Activated naive CD4-positive, alpha-beta T cell treated with anti-CD3 and anti-CD28 coated beads, Interleukin-2, amount 10 ng/mL, durations not matched to agents 7 days and 5 days (primary cell): ENCODE measurements at regions not wholly inside any gene's neighbourhood (a gene's known extent, or its start where the extent isn't known, plus 50 kb on each side); places are given as distances from the start of the nearest gene placed in this dataset.

Source experiments
- CTCF ChIA-PET: fragments of 350-600 bp; sonication (Branson Sonifier 250); formaldehyde crosslinking; loops from one replicate; lab custom pipeline; 2021; ENCODE audit warnings: antibody characterized with exemption; lab: Charles Lee
- DNase-seq: peaks from one replicate; pipeline ENCODE4 v3.0.0-alpha.2; 2020
- H3K27ac Mint-ChIP-seq: one replicate; pipeline ENCODE4 v1.8.0; 2021; ENCODE audit warnings: mild to moderate bottlenecking, moderate library complexity, mixed read lengths
- H3K27me3 Mint-ChIP-seq: one replicate; pipeline ENCODE4 v1.8.0; 2021; ENCODE audit warnings: mild to moderate bottlenecking, mixed read lengths
- H3K36me3 Mint-ChIP-seq: one replicate; pipeline ENCODE4 v1.8.0; 2021; ENCODE audit warnings: mixed read lengths
- H3K4me1 Mint-ChIP-seq: one replicate; pipeline ENCODE4 v1.8.0; 2021; ENCODE audit warnings: mixed read lengths
- H3K4me3 Mint-ChIP-seq: one replicate; pipeline ENCODE4 v1.8.0; 2021; ENCODE audit warnings: mild to moderate bottlenecking, moderate library complexity, mixed read lengths
- H3K9me3 Mint-ChIP-seq: one replicate; pipeline ENCODE4 v1.8.0; 2021; ENCODE audit warnings: mixed read lengths

- Mint-ChIP-seq H3K9me3 (peaks cover 2% of the 10 kb centered on the region), H3K27me3 (peaks cover 46% of the 10 kb centered on the region), H3K4me1 (no peaks in the 10 kb centered on the region), H3K27ac (no peak overlapping the region), H3K4me3 (no peak overlapping the region), H3K36me3 (no peaks in the 10 kb centered on the region)
- CTCF ChIA-PET = interaction anchor here (0.7 to 1.6 kb wide), 3 partner anchors 93 to 162 kb away, joined by 3 read pairs; no protein-coding TSS in a partner anchor
- no peak for DNase-seq
Measured at GRCh38 chr10:98332623-98333269, 64.8 kb upstream of the LOXL4 start.

GRCh38 chr10:98331885-98332284, 63.9 kb upstream of the LOXL4 start:
- peaks cover 48% of the 10 kb centered on the region for H3K27me3 Mint-ChIP-seq
- H3K9me3 Mint-ChIP-seq = peaks cover 2% of the 10 kb centered on the region
- no peak overlapping the region for H3K4me3 Mint-ChIP-seq
- DNase-seq = peak; percentile 36
- no peak overlapping the region for H3K27ac Mint-ChIP-seq
- no peaks in the 10 kb centered on the region for H3K36me3 Mint-ChIP-seq
- H3K4me1 Mint-ChIP-seq = no peaks in the 10 kb centered on the region
- CTCF ChIA-PET = interaction anchor here (1.1 to 1.6 kb wide), 3 partner anchors 94 to 291 kb away, joined by 3 read pairs; no protein-coding TSS in a partner anchor

- Mint-ChIP-seq H3K27ac (no peak overlapping the region), H3K4me1 (no peaks in the 10 kb centered on the region), H3K36me3 (no peaks in the 10 kb centered on the region), H3K27me3 (peaks cover 55% of the 10 kb centered on the region), H3K9me3 (peaks cover 2% of the 10 kb centered on the region), H3K4me3 (no peak overlapping the region)
- no peak for DNase-seq
- CTCF ChIA-PET = interaction anchor here (1.1 to 1.6 kb wide), 2 partner anchors 161 to 290 kb away, joined by 3 read pairs; no protein-coding TSS in a partner anchor
Measured at GRCh38 chr10:98330987-98331386, 63.0 kb upstream of the LOXL4 start.

- peaks cover 2% of the 10 kb centered on the region for H3K9me3 Mint-ChIP-seq
- H3K4me1 Mint-ChIP-seq = no peaks in the 10 kb centered on the region
- H3K27me3 Mint-ChIP-seq = peaks cover 60% of the 10 kb centered on the region
- no peak overlapping the region for H3K4me3 Mint-ChIP-seq
- CTCF ChIA-PET = no interaction called here
- H3K36me3 Mint-ChIP-seq = no peaks in the 10 kb centered on the region
- DNase-seq = no peak
- H3K27ac Mint-ChIP-seq = no peak overlapping the region
Measured at GRCh38 chr10:98328640-98329039, 60.6 kb upstream of the LOXL4 start.

- CTCF ChIA-PET = no interaction called here
- no peak overlapping the region for H3K27ac Mint-ChIP-seq
- H3K27me3 Mint-ChIP-seq = peaks cover 56% of the 10 kb centered on the region
- H3K4me1 Mint-ChIP-seq = no peaks in the 10 kb centered on the region
- peaks cover 2% of the 10 kb centered on the region for H3K9me3 Mint-ChIP-seq
- DNase-seq = no peak
- no peaks in the 10 kb centered on the region for H3K36me3 Mint-ChIP-seq
- no peak overlapping the region for H3K4me3 Mint-ChIP-seq
Measured at GRCh38 chr10:98328163-98328562, 60.2 kb upstream of the LOXL4 start.

- Mint-ChIP-seq H3K4me1 (no peaks in the 10 kb centered on the region), H3K36me3 (no peaks in the 10 kb centered on the region), H3K9me3 (peaks cover 2% of the 10 kb centered on the region), H3K27ac (no peak overlapping the region), H3K4me3 (no peak overlapping the region), H3K27me3 (peaks cover 44% of the 10 kb centered on the region)
- no peak for DNase-seq
- CTCF ChIA-PET = no interaction called here
Measured at GRCh38 chr10:98326621-98327027, 58.6 kb upstream of the LOXL4 start.

- no peak for DNase-seq
- peaks cover 40% of the 10 kb centered on the region for H3K27me3 Mint-ChIP-seq
- peaks cover under 1% of the 10 kb centered on the region for H3K9me3 Mint-ChIP-seq
- H3K4me3 Mint-ChIP-seq = no peak overlapping the region
- H3K4me1 Mint-ChIP-seq = no peaks in the 10 kb centered on the region
- CTCF ChIA-PET = no interaction called here
- no peak overlapping the region for H3K27ac Mint-ChIP-seq
- no peaks in the 10 kb centered on the region for H3K36me3 Mint-ChIP-seq
Measured at GRCh38 chr10:98323221-98324164, 55.5 kb upstream of the LOXL4 start.

GRCh38 chr10:98321186-98321780, 53.3 kb upstream of the LOXL4 start:
- Mint-ChIP-seq H3K36me3 (no peaks in the 10 kb centered on the region), H3K27ac (no peak overlapping the region), H3K9me3 (no peaks in the 10 kb centered on the region), H3K4me3 (no peak overlapping the region), H3K4me1 (no peaks in the 10 kb centered on the region), H3K27me3 (peaks cover 30% of the 10 kb centered on the region)
- DNase-seq = no peak
- CTCF ChIA-PET = no interaction called here

- Mint-ChIP-seq H3K9me3 (no peaks in the 10 kb centered on the region), H3K27me3 (peaks cover 31% of the 10 kb centered on the region), H3K4me3 (no peak overlapping the region), H3K4me1 (no peaks in the 10 kb centered on the region), H3K27ac (no peak overlapping the region), H3K36me3 (no peaks in the 10 kb centered on the region)
- CTCF ChIA-PET = no interaction called here
- no peak for DNase-seq
Measured at GRCh38 chr10:98320486-98321185, 52.6 kb upstream of the LOXL4 start.

GRCh38 chr10:98318861-98319260, 50.9 kb upstream of the LOXL4 start:
- Mint-ChIP-seq H3K27ac (no peak overlapping the region), H3K27me3 (peaks cover 23% of the 10 kb centered on the region), H3K4me1 (no peaks in the 10 kb centered on the region), H3K4me3 (no peak overlapping the region), H3K9me3 (no peaks in the 10 kb centered on the region), H3K36me3 (no peaks in the 10 kb centered on the region)
- CTCF ChIA-PET = no interaction called here
- DNase-seq = no peak
